ENCODE measurements at regions not wholly inside any gene's neighbourhood (a gene's known extent, or its start where the extent isn't known, plus 50 kb on each side); places are given as distances from the start of the nearest gene placed in this dataset.

- TF ChIP-seq CTCF (IDR thresholded peaks at IDR 0.05): no peak
- TF ChIP-seq POLR2A (IDR thresholded peaks at IDR 0.05): no peak
- TF ChIP-seq POLR2AphosphoS5 (IDR thresholded peaks at IDR 0.05; ENCODE audit: insufficient read depth in 1 of 2, low read depth in 1 of 2): no peak
Measured at GRCh38 chr5:119966028-119966427, 336.7 kb downstream of the FAM170A start.
